PC-3 (cell line): ENCODE measurements at regions not wholly inside any gene's neighbourhood (a gene's known extent, or its start where the extent isn't known, plus 50 kb on each side); places are given as distances from the start of the nearest gene placed in this dataset.

Source experiments
- ATAC-seq: fragments of 200-7000 bp; cut with Tn5 transposase; 2 replicates; pipeline ENCODE4 v1.9.1; 2020; ENCODE audit warnings: mild to moderate bottlenecking, moderate library complexity
- BruUV-seq: library from RNA; stranded (reverse); fragments of 400-500 nt; replicated peaks from 2 replicates; lab custom pipeline; 2021; lab: Mats Ljungman, UMichigan
- CTCF ChIA-PET: fragments of 300-600 bp; sonication (Branson Sonifier 250); formaldehyde crosslinking; loops from one replicate; lab custom pipeline; 2022; ENCODE audit warnings: antibody characterized with exemption; lab: Charles Lee
- POLR2A ChIA-PET: fragments of 300-600 bp; sonication (Branson Sonifier 250); formaldehyde crosslinking; loops from one replicate; lab custom pipeline; 2022; ENCODE audit warnings: antibody characterized with exemption; ENCODE audit not compliant: unreplicated experiment; lab: Charles Lee
- DNase-seq: peaks from one replicate; pipeline ENCODE4 v3.0.0-alpha.2; 2015
- H2AFZ ChIP-seq: fragments of 300-600 bp; sonication (generic); 2 replicates; pipeline ENCODE4 v1.6.0; 2016; ENCODE audit warnings: antibody characterized with exemption, low read length
- H3F3A ChIP-seq: fragments of 300-600 bp; sonication (generic); one replicate; pipeline ENCODE4 v1.6.0; 2017; ENCODE audit warnings: antibody characterized with exemption, low read length, control low read depth, mild to moderate bottlenecking; ENCODE audit not compliant: unreplicated experiment
- H3K27ac ChIP-seq: fragments of 300-600 bp; sonication (generic); 2 replicates; pipeline ENCODE4 v1.5.1; 2016; ENCODE audit warnings: mild to moderate bottlenecking, low read length
- H3K27me3 ChIP-seq: fragments of 300-600 bp; sonication (generic); 2 replicates; pipeline ENCODE4 v1.6.1; 2016; ENCODE audit warnings: low read length, mixed read lengths
- H3K36me3 ChIP-seq: fragments of 300-600 bp; sonication (generic); 2 replicates; pipeline ENCODE4 v1.6.1; 2016; ENCODE audit warnings: low read depth, mixed run types, low read length, mixed read lengths
- H3K4me1 ChIP-seq: fragments of 300-600 bp; sonication (generic); 2 replicates; pipeline ENCODE4 v1.5.1; 2016; ENCODE audit warnings: low read length; ENCODE audit not compliant: insufficient read depth
- H3K4me2 ChIP-seq: fragments of 300-600 bp; sonication (generic); 2 replicates; pipeline ENCODE4 v1.6.0; 2016; ENCODE audit warnings: low read length
- H3K4me3 ChIP-seq: fragments of 300-600 bp; sonication (generic); 2 replicates; pipeline ENCODE4 v1.5.1; 2016; ENCODE audit warnings: mild to moderate bottlenecking, low read length, mixed read lengths
- H3K79me2 ChIP-seq: fragments of 300-600 bp; sonication (generic); 2 replicates; pipeline ENCODE4 v1.6.1; 2017; ENCODE audit warnings: low read length, mixed read lengths
- H3K9ac ChIP-seq: fragments of 300-600 bp; sonication (generic); 2 replicates; pipeline ENCODE4 v1.6.0; 2016; ENCODE audit warnings: mild to moderate bottlenecking, low read length
- H3K9me2 ChIP-seq: fragments of 300-600 bp; sonication (generic); replicated peaks from 2 replicates; pipeline ENCODE4 v1.6.1; 2016; ENCODE audit warnings: mixed run types, low read length, mixed read lengths
- H3K9me3 ChIP-seq: fragments of 300-600 bp; sonication (generic); 2 replicates; pipeline ENCODE4 v1.6.1; 2016; ENCODE audit warnings: low read length, mixed read lengths
- H4K20me1 ChIP-seq: fragments of 300-600 bp; sonication (generic); 2 replicates; pipeline ENCODE4 v1.6.1; 2016; ENCODE audit warnings: low read length, mixed read lengths
- EZH2 ChIP-seq: fragments of 300-600 bp; sonication (generic); IDR thresholded peaks from one replicate; pipeline ENCODE4 v1.6.1; 2017; ENCODE audit warnings: antibody characterized with exemption, mild to moderate bottlenecking, low read length; ENCODE audit not compliant: unreplicated experiment
- EZH2phosphoT487 ChIP-seq: fragments of 300-600 bp; sonication (generic); IDR thresholded peaks from 2 replicates; pipeline ENCODE4 v1.6.1; 2018; ENCODE audit warnings: mild to moderate bottlenecking, antibody characterized with exemption, low read length, borderline replicate concordance
- intact Hi-C: fragments of 100-400 bp; cut with micrococcal nuclease; formaldehyde crosslinking; loops from 2 replicates; pipeline ENCODE4 v1.9.0; 2023
- TF ChIP-seq, protein P1 (sequence below): fragments of 300-600 bp; sonication (generic); conservative IDR thresholded peaks from 2 replicates; pipeline ENCODE4 v1.5.1; 2017; ENCODE audit warnings: antibody characterized with exemption, low read depth, mild to moderate bottlenecking, low read length

DNA sequence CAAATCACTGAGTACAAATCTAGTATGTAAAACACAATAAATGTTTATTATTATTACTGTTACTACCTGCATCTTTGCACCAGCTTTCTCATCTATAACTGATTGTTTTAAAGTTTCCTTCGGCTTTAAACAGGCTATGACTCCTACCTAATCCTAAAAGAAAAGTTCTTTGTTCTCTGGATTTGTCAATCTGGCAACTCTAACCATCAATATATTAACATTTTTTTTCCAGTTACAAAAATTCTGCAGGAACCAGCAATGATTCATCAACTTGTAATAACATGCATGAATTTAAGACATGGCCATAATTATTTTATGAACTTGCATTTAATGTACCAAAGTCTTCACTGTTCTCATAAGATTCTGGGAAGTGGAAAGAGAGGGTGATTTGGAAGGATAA, 228.5 kb downstream of the PIK3R1 start:
- ChIA-PET CTCF (no interaction called here), POLR2A (no interaction called here)
- no peaks in the 10 kb centered on the region for H3K36me3 ChIP-seq
- H3K9me2 ChIP-seq, result no peaks in the 10 kb centered on the region
- H3K9ac ChIP-seq, result no peak overlapping the region
- no peaks in the 10 kb centered on the region for H3F3A ChIP-seq
- no peak overlapping the region for H2AFZ ChIP-seq
- intact Hi-C loops, result no loop called here
- no peak overlapping the region for H3K4me2 ChIP-seq
- ATAC-seq (no peak), DNase-seq (no peak)
- TF ChIP-seq EZH2phosphoT487, result no peak
- no peak for TF ChIP-seq EZH2
- TF ChIP-seq, protein P1, sequence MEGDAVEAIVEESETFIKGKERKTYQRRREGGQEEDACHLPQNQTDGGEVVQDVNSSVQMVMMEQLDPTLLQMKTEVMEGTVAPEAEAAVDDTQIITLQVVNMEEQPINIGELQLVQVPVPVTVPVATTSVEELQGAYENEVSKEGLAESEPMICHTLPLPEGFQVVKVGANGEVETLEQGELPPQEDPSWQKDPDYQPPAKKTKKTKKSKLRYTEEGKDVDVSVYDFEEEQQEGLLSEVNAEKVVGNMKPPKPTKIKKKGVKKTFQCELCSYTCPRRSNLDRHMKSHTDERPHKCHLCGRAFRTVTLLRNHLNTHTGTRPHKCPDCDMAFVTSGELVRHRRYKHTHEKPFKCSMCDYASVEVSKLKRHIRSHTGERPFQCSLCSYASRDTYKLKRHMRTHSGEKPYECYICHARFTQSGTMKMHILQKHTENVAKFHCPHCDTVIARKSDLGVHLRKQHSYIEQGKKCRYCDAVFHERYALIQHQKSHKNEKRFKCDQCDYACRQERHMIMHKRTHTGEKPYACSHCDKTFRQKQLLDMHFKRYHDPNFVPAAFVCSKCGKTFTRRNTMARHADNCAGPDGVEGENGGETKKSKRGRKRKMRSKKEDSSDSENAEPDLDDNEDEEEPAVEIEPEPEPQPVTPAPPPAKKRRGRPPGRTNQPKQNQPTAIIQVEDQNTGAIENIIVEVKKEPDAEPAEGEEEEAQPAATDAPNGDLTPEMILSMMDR, result no peak
- no TSS peak for BruUV-seq
- no peak overlapping the region for H3K27ac ChIP-seq
- H4K20me1 ChIP-seq, result no peaks in the 10 kb centered on the region
- no peaks in the 10 kb centered on the region for H3K9me3 ChIP-seq
- H3K4me3 ChIP-seq, result no peak overlapping the region
- no peaks in the 10 kb centered on the region for H3K27me3 ChIP-seq
- no peaks in the 10 kb centered on the region for H3K4me1 ChIP-seq
- no peaks in the 10 kb centered on the region for H3K79me2 ChIP-seq

DNA sequence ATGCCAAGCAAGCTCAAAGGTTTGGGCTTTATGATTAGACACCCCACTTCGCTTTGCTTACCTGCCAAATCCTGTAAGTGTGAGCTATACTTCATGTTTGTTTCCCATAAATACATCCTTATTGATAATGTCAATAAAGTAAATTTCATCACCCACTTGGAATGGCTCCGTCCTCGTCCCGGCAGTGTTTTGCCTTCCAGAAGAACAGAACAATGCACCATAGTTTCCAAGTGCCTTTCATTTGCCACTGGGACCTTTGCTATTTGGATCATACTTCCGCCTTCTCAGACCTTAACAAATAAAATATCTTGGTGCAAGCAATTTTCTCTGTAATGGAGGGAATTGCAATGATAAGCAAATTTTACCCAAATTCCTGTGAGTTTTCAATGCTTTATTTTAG, 229.3 kb downstream of the PIK3R1 start:
- Histone ChIP-seq H3K79me2 (no peaks in the 10 kb centered on the region), H3K9me3 (no peaks in the 10 kb centered on the region), H3K27me3 (no peaks in the 10 kb centered on the region), H3K4me2 (no peak overlapping the region), H3K36me3 (no peaks in the 10 kb centered on the region), H3K4me1 (no peaks in the 10 kb centered on the region), H3K27ac (no peak overlapping the region), H3K9me2 (no peaks in the 10 kb centered on the region), H3K4me3 (no peak overlapping the region), H2AFZ (no peak overlapping the region), H4K20me1 (no peaks in the 10 kb centered on the region), H3F3A (no peaks in the 10 kb centered on the region), H3K9ac (no peak overlapping the region)
- ATAC-seq, result no peak
- DNase-seq, result no peak
- ChIA-PET CTCF (no interaction called here), POLR2A (no interaction called here)
- no TSS peak for BruUV-seq
- TF ChIP-seq EZH2, result no peak
- TF ChIP-seq EZH2phosphoT487, result no peak
- TF ChIP-seq, protein P1, result no peak
- intact Hi-C loops, result no loop called here

DNA sequence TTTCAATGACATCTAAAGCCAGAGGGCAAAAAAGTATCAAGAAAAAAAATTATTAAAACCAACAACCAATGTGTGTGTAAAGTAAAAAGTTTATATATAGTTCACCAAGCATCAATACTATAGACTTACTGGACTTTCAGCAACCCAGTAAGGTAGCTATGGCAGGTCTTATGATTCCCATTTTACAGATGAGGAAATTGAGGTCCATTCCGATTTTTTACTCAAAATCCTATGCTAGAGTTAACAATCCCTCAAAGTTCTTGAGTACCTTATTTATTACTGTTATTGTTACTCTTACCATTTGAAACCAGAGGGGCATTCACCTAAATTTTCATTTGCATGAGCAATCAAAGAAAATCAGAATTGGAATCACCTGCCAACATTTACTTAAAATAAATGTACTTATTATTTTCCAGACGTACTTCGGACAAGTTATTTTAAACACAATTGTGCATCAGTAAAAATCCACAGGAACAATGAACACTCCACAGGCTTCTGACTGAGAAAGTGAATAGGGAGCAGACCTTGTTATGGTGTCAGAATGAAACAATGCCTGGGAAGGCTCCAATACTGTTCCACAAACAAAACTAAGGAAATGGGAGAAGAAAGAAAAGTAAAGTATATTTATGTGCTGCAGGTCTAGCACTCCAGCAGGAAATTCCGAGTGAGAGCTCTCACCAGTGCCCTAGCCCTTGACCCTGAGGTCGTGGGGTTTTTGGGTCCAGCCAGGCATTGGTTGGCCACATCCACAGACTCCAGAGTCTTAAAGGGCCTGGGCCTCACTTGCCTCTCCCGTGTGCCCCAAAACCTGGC, 229.9 kb downstream of the PIK3R1 start:
- ATAC-seq (no peak), DNase-seq (no peak)
- ChIA-PET CTCF (no interaction called here), POLR2A (no interaction called here)
- H3K9ac ChIP-seq, result no peak overlapping the region
- no peaks in the 10 kb centered on the region for H3K9me3 ChIP-seq
- H3K4me3 ChIP-seq, result no peak overlapping the region
- H3K27me3 ChIP-seq, result no peaks in the 10 kb centered on the region
- no peaks in the 10 kb centered on the region for H3K9me2 ChIP-seq
- no peaks in the 10 kb centered on the region for H3K36me3 ChIP-seq
- H3F3A ChIP-seq, result no peaks in the 10 kb centered on the region
- TF ChIP-seq EZH2phosphoT487, result no peak
- no peak for TF ChIP-seq EZH2
- TF ChIP-seq, protein P1, result no peak
- H3K4me2 ChIP-seq, result no peak overlapping the region
- no peak overlapping the region for H2AFZ ChIP-seq
- no peaks in the 10 kb centered on the region for H3K4me1 ChIP-seq
- no peaks in the 10 kb centered on the region for H4K20me1 ChIP-seq
- H3K27ac ChIP-seq, result no peak overlapping the region
- intact Hi-C loops, result no loop called here
- no TSS peak for BruUV-seq
- no peaks in the 10 kb centered on the region for H3K79me2 ChIP-seq
